ENCODE measurements at regions not wholly inside any gene's neighbourhood (a gene's known extent, or its start where the extent isn't known, plus 50 kb on each side); places are given as distances from the start of the nearest gene placed in this dataset.

DNA sequence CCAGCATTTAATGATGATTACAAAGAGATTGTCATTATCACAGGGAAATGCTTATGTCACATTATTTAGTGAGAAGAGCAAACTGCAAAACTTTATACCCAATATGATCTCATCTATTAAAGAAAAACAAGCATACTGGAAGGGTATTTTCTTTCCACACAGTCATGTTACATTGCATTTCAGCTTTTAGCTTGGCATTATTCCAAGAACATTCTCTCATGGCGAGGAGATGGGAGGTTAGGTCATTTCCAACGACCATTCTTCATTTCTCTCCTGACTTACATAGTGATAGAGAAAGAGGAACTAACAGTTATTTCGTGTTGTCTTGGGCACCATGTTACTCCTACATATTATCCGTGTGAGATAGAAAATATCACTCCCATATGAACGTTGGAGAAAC, 309.4 kb upstream of the XYLT1 start:
- TF ChIP-seq, protein P1, sequence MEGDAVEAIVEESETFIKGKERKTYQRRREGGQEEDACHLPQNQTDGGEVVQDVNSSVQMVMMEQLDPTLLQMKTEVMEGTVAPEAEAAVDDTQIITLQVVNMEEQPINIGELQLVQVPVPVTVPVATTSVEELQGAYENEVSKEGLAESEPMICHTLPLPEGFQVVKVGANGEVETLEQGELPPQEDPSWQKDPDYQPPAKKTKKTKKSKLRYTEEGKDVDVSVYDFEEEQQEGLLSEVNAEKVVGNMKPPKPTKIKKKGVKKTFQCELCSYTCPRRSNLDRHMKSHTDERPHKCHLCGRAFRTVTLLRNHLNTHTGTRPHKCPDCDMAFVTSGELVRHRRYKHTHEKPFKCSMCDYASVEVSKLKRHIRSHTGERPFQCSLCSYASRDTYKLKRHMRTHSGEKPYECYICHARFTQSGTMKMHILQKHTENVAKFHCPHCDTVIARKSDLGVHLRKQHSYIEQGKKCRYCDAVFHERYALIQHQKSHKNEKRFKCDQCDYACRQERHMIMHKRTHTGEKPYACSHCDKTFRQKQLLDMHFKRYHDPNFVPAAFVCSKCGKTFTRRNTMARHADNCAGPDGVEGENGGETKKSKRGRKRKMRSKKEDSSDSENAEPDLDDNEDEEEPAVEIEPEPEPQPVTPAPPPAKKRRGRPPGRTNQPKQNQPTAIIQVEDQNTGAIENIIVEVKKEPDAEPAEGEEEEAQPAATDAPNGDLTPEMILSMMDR (IDR thresholded peaks at IDR 0.05; ENCODE audit: low read depth, low read length): no peak
- no peak overlapping the region for H3K4me3 ChIP-seq (ENCODE audit: low read depth, low read length)
- no peaks in the 10 kb centered on the region; the same call in 1 of the 2 replicates for H3K9me3 ChIP-seq
- H3K36me3 ChIP-seq: no peaks in the 10 kb centered on the region
- DNase-seq: no peak
- no peaks in the 10 kb centered on the region for H3K4me1 ChIP-seq
- no peaks in the 10 kb centered on the region for H3K27me3 ChIP-seq

DNA sequence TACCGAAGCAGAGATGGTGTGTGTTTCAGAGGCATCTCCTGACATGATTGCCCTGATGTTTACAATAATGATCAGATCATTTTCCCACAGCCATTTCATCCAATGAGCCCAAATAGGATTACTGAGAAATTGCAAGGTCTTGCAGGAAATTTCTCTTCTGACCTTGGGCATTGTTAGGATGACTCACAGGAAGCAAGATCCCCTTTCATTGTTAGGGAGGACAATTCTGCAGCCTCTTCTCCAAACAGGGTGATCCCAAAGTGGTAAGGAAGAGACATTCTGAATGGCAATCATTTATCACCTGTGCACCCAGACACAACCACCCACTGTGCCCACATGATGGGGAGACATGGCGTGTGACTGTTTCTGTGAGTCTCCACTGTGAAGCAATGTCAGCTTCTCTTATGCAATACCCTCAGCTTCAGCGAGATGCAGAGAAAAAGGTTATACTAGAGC, 306.7 kb upstream of the XYLT1 start:
- Histone ChIP-seq H3K36me3 (no peaks in the 10 kb centered on the region), H3K4me1 (no peaks in the 10 kb centered on the region), H3K9me3 (no peaks in the 10 kb centered on the region; the same call in 1 of the 2 replicates), H3K4me3 (ENCODE audit: low read depth, low read length) (no peak overlapping the region), H3K27me3 (no peaks in the 10 kb centered on the region)
- TF ChIP-seq, protein P1 (IDR thresholded peaks at IDR 0.05; ENCODE audit: low read depth, low read length): no peak
- no peak for DNase-seq

DNA sequence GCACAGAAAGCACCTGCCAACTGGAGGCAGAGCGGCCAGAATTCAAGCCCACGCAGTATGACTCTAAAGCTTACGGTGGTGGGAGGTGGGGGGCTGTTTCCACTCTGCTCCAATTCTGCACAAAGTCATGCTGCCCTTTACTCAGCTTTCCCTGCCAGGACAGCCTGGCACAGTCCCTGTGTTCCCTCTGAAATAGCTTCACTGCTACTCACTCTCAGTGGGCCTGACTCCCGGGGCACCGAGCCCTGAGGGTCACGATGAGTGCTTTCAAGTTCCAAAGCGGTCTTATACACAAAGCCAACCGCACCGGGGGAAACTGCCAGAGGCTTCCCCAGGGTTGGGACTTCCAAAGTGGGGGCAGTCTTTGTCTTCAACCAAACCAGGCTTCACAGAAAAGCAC, 306.1 kb upstream of the XYLT1 start:
- no peaks in the 10 kb centered on the region for H3K4me1 ChIP-seq
- no peaks in the 10 kb centered on the region; the same call in 1 of the 2 replicates for H3K9me3 ChIP-seq
- H3K36me3 ChIP-seq: no peaks in the 10 kb centered on the region
- TF ChIP-seq, protein P1 (IDR thresholded peaks at IDR 0.05; ENCODE audit: low read depth, low read length): no peak
- no peak overlapping the region for H3K4me3 ChIP-seq (ENCODE audit: low read depth, low read length)
- DNase-seq: no peak
- no peaks in the 10 kb centered on the region for H3K27me3 ChIP-seq

DNA sequence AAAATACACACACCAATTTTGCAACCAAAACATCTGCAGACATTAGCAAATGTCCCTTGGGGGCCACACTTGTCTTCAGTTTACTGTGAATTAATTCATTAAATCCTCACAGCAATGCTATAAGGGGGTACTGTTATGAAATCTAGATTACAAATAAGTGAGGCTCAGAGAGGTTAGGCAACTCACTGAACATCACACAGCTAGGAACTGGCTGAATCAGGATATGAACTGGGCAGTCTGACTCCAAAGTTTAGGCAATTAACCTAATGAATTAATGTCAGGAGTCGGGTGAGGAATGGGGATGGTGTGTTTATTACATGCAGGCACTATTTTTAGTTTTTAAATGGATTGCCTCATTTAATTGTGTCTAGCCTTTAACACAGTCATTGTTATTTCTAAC, 305.7 kb upstream of the XYLT1 start:
- Histone ChIP-seq H3K9me3 (no peaks in the 10 kb centered on the region; the same call in 1 of the 2 replicates), H3K4me3 (ENCODE audit: low read depth, low read length) (no peak overlapping the region), H3K36me3 (no peaks in the 10 kb centered on the region), H3K4me1 (no peaks in the 10 kb centered on the region), H3K27me3 (no peaks in the 10 kb centered on the region)
- DNase-seq: no peak
- TF ChIP-seq, protein P1 (IDR thresholded peaks at IDR 0.05; ENCODE audit: low read depth, low read length): no peak

DNA sequence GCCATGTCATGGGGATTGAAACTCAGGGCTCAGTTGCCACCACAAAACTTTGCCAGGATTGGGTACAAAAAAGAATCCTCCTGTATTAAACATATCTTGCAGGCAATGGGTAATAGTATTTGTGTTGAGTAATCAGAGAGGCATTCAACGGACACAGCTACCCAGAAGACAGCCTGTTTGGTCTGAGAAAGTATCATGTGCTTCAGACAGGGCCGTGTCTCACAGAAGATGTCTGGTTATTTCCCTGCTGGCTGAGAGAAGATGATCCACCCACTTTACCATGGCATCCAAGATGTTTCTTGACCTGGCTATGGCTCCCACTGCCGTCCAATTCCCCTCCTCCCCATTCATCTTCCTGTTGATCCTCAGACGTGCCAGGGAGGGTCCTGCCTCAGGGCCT, 304.3 kb upstream of the XYLT1 start:
- Histone ChIP-seq H3K9me3 (no peaks in the 10 kb centered on the region; the same call in 1 of the 2 replicates), H3K36me3 (no peaks in the 10 kb centered on the region), H3K4me3 (ENCODE audit: low read depth, low read length) (no peak overlapping the region), H3K27me3 (no peaks in the 10 kb centered on the region), H3K4me1 (no peaks in the 10 kb centered on the region)
- DNase-seq: no peak
- TF ChIP-seq, protein P1 (IDR thresholded peaks at IDR 0.05; ENCODE audit: low read depth, low read length): no peak

DNA sequence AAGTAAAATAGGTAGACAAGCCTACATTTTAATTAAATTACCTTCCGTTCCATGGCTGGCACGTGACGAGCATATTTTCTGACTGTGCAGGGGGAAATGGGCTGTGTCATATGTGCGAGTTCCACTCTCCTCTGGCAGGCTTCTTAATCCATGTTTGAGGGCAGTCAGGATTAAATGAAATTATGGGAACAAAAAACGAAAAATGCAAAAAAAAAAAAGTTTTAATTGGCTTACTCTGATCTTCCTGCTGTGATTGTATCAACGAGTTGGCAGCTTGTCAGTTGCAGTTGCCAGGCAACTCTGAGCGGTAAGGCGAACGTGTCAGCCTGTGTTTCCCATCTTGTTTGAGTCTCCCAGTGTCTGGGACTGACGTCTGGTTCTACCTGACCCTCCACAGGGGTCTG, 302.9 kb upstream of the XYLT1 start:
- Histone ChIP-seq H3K4me3 (ENCODE audit: low read depth, low read length) (no peak overlapping the region), H3K9me3 (no peaks in the 10 kb centered on the region; the same call in 1 of the 2 replicates), H3K36me3 (no peaks in the 10 kb centered on the region), H3K27me3 (no peaks in the 10 kb centered on the region), H3K4me1 (no peaks in the 10 kb centered on the region)
- TF ChIP-seq, protein P1 (IDR thresholded peaks at IDR 0.05; ENCODE audit: low read depth, low read length): no peak
- DNase-seq: no peak
